HCT116 (cell line): ENCODE measurements at regions not wholly inside any gene's neighbourhood (a gene's known extent, or its start where the extent isn't known, plus 50 kb on each side); places are given as distances from the start of the nearest gene placed in this dataset.

Source experiments
- ATAC-seq: fragments of 200-7000 bp; cut with Tn5 transposase; 2 replicates; pipeline ENCODE4 v1.9.1; 2020; ENCODE audit warnings: mild to moderate bottlenecking, moderate library complexity
- BruUV-seq: library from RNA; stranded (reverse); fragments of 400-500 nt; replicated peaks from 2 replicates; lab custom pipeline; 2021; lab: Mats Ljungman, UMichigan
- CTCF ChIA-PET: fragments of 300-600 bp; sonication (Branson Sonifier 250); formaldehyde crosslinking; loops from one replicate; lab custom pipeline; 2021; ENCODE audit warnings: antibody characterized with exemption; lab: Charles Lee
- POLR2A ChIA-PET: fragments of 300-600, 350-600 bp; sonication (Branson Sonifier 250); formaldehyde crosslinking; loops from one replicate; lab custom pipeline; 2021; ENCODE audit warnings: antibody characterized with exemption; lab: Charles Lee
- RAD21 ChIA-PET, 2 experiments: fragments of 300-600 bp; sonication (Branson Sonifier 250); formaldehyde crosslinking; loops; one replicate each; lab custom pipeline; 2023; ENCODE audit warnings: low total read pairs in 2 of 2; ENCODE audit not compliant: uncharacterized antibody in 2 of 2, unreplicated experiment in 2 of 2, low non-redundant PET in 1 of 2; lab: Charles Lee
- DNase-seq: peaks from one replicate; pipeline ENCODE4 v3.0.0-alpha.2; 2010; ENCODE audit warnings: low read depth, low spot score
- H2AFZ ChIP-seq: fragments of 200-600 bp; shearing (Covaris generic), sonication (generic); 2 replicates; pipeline ENCODE4 v1.6.1; 2017; ENCODE audit warnings: low read depth, mixed run types, mixed read lengths, antibody characterized with exemption, low read length; ENCODE audit not compliant: poor library complexity, severe bottlenecking
- H3K27ac ChIP-seq: 2 replicates; pipeline ENCODE4 v1.5.1; 2012; ENCODE audit warnings: low read depth, low read length
- H3K27me3 ChIP-seq: fragments of 200-600 bp; sonication (generic); 2 replicates; pipeline ENCODE4 v1.6.1; 2016; ENCODE audit warnings: mixed run types, low read length, mixed read lengths; ENCODE audit not compliant: insufficient read depth
- H3K36me3 ChIP-seq, 2 experiments: fragments of 200-500 bp in 1 of 2; fragments of 200-600 bp in 1 of 2; sonication (Bioruptor generic) in 1 of 2; sonication (generic) in 1 of 2; 2 replicates each; pipeline versions ENCODE4 v1.5.1 to v1.6.1; 2014 to 2016; ENCODE audit warnings: low read length in 2 of 2, inconsistent platforms in 1 of 2, mixed read lengths in 1 of 2, mixed run types in 1 of 2; ENCODE audit not compliant: insufficient read depth in 2 of 2, control insufficient read depth in 1 of 2
- H3K4me1 ChIP-seq, 2 experiments: fragments of 200-600 bp in 1 of 2; sonication (generic) in 1 of 2; 2 replicates each; pipeline versions ENCODE4 v1.5.1 to v1.6.1; 2012 to 2017; ENCODE audit warnings: low read length in 2 of 2, inconsistent platforms in 1 of 2, mild to moderate bottlenecking in 1 of 2, mixed read lengths in 1 of 2, mixed run types in 1 of 2, moderate library complexity in 1 of 2; ENCODE audit not compliant: insufficient read depth in 2 of 2, control insufficient read depth in 1 of 2
- H3K4me2 ChIP-seq: fragments of 200-600 bp; sonication (generic); 2 replicates; pipeline ENCODE4 v1.6.1; 2017; ENCODE audit warnings: mixed run types, low read length, mixed read lengths
- H3K4me3 ChIP-seq, 2 experiments: fragments of 200-600 bp in 1 of 2; sonication (generic) in 1 of 2; replicated peaks in 1 of 2; 2 replicates each; pipeline ENCODE4 v1.5.1; 2011 to 2016; ENCODE audit warnings: low read length in 2 of 2, control low read depth in 1 of 2, low read depth in 1 of 2, mild to moderate bottlenecking in 1 of 2, mixed read lengths in 1 of 2, mixed run types in 1 of 2
- H3K79me2 ChIP-seq: fragments of 200-600 bp; sonication (generic); 2 replicates; pipeline ENCODE4 v1.6.1; 2017; ENCODE audit warnings: mild to moderate bottlenecking, mixed run types, low read length, moderate library complexity, mixed read lengths; ENCODE audit not compliant: insufficient read depth
- H3K9ac ChIP-seq: fragments of 200-600 bp; sonication (generic); 2 replicates; pipeline ENCODE4 v1.6.1; 2016; ENCODE audit warnings: low read length, mixed read lengths
- H3K9me2 ChIP-seq: fragments of 200-600 bp; sonication (generic), shearing (Covaris generic); 2 replicates; pipeline ENCODE4 v1.6.1; 2017; ENCODE audit warnings: mixed run types, mild to moderate bottlenecking, moderate library complexity; ENCODE audit not compliant: insufficient read depth
- H3K9me3 ChIP-seq, 2 experiments: fragments of 200-500 bp in 1 of 2; fragments of 200-600 bp in 1 of 2; sonication (Bioruptor generic) in 1 of 2; sonication (generic) in 1 of 2; 2 replicates each; pipeline ENCODE4 v1.6.1; 2014 to 2017; ENCODE audit warnings: low read length in 2 of 2, mixed read lengths in 2 of 2, inconsistent platforms in 1 of 2, low read depth in 1 of 2, mild to moderate bottlenecking in 1 of 2, mixed run types in 1 of 2, moderate library complexity in 1 of 2; ENCODE audit not compliant: control insufficient read depth in 1 of 2, insufficient read depth in 1 of 2
- H4K20me1 ChIP-seq: fragments of 200-600 bp; sonication (generic), shearing (Covaris generic); 2 replicates; pipeline ENCODE4 v1.6.1; 2017; ENCODE audit warnings: mixed run types, mild to moderate bottlenecking, moderate library complexity; ENCODE audit not compliant: insufficient read depth
- SRF ChIP-seq: IDR thresholded peaks from 2 replicates; pipeline ENCODE4 v1.6.1; 2012; ENCODE audit warnings: low read depth
- TCF7L2 ChIP-seq: IDR thresholded peaks from 2 replicates; pipeline ENCODE4 v1.7.0; 2011; ENCODE audit warnings: borderline replicate concordance, inconsistent platforms; ENCODE audit not compliant: insufficient read depth, insufficient read length; ENCODE audit errors: extremely low read depth
- ZFX ChIP-seq: fragments of 450-650 bp; IDR thresholded peaks from 2 replicates; pipeline ENCODE4 v1.6.1; 2017
- intact Hi-C: fragments of 100-400 bp; cut with micrococcal nuclease; formaldehyde crosslinking; loops from 2 replicates; pipeline ENCODE4 v1.10.0; 2022
- TF ChIP-seq, protein P1 (sequence below): IDR thresholded peaks from 2 replicates; pipeline ENCODE4 v1.6.1; 2012

DNA sequence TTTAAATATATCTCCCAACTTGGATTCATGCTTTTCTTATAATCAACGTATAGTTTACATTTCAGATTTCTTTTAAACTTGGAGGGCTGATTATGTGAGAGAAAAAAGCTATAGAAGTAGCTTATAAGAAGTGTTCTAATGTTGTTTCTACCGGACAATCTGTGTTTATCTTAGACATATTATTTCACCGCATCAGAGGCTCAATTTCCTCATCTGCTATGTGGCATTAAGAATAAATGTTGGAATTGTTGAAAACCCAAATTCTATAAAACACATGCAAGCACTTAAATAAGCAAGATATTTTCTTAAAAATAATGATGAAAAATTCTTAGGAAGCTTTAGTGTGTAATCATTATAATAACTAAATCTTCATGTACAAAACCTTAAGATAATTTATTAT is 407.9 kb downstream of the HRH4 start:
- ChIA-PET POLR2A (no interaction called here), CTCF (no interaction called here), RAD21 (no interaction called here)
- Histone ChIP-seq H3K9me3 (no peaks in the 10 kb centered on the region), H3K4me2 (no peak overlapping the region), H3K27ac (no peak overlapping the region), H3K4me3 (no peak overlapping the region), H3K27me3 (peaks cover 18% of the 10 kb centered on the region), H3K9me2 (no peaks in the 10 kb centered on the region), H4K20me1 (no peaks in the 10 kb centered on the region), H3K79me2 (no peaks in the 10 kb centered on the region), H3K4me1 (no peaks in the 10 kb centered on the region), H2AFZ (no peak overlapping the region), H3K36me3 (no peaks in the 10 kb centered on the region)
- ATAC-seq (no peak), DNase-seq (no peak)
- intact Hi-C loops: no loop called here
- no TSS peak for BruUV-seq
- TF ChIP-seq SRF: no peak
- TF ChIP-seq ZFX: no peak
- TF ChIP-seq, all 23 proteins: peak for 0
- H3K9ac ChIP-seq: no peak overlapping the region

DNA sequence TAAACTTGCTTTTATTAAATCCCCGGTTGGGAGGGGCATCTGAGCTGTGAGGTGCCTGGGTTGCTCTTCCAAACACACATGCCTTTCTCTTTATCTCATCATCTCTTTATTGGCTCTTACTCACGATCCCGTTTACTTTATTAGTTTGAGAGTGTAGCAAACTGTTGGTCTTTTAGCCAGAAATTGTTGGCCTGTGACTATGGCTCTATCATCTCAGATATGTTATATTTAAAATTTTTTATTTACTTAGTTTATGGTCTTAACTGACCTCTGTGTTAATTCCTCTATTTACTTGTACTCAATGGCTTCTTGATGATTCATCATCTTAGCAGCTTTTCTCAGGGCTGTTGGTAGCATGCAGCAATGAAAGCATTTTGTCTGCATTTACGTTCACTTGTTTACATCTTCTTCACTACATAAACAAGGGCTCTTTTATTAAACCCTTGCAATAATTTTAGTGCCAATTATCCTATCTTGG is 408.4 kb downstream of the HRH4 start:
- Histone ChIP-seq H3K79me2 (no peaks in the 10 kb centered on the region), H4K20me1 (no peaks in the 10 kb centered on the region), H3K9me3 (no peaks in the 10 kb centered on the region), H3K4me2 (no peak overlapping the region), H3K27me3 (peaks cover 18% of the 10 kb centered on the region), H3K4me3 (no peak overlapping the region), H3K9me2 (no peaks in the 10 kb centered on the region), H3K27ac (no peak overlapping the region), H3K9ac (no peak overlapping the region), H2AFZ (no peak overlapping the region), H3K36me3 (no peaks in the 10 kb centered on the region), H3K4me1 (no peaks in the 10 kb centered on the region)
- no peak for DNase-seq
- TF ChIP-seq, protein P1, sequence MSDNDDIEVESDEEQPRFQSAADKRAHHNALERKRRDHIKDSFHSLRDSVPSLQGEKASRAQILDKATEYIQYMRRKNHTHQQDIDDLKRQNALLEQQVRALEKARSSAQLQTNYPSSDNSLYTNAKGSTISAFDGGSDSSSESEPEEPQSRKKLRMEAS: no peak
- no peak for TF ChIP-seq TCF7L2
- CTCF ChIA-PET: no interaction called here
- no peak for ATAC-seq
- no TSS peak for BruUV-seq
- POLR2A ChIA-PET: no interaction called here
- intact Hi-C loops: no loop called here
- RAD21 ChIA-PET: no interaction called here
